ENCODE measurements at regions not wholly inside any gene's neighbourhood (a gene's known extent, or its start where the extent isn't known, plus 50 kb on each side); places are given as distances from the start of the nearest gene placed in this dataset.

- no peak overlapping the region for H3K4me3 ChIP-seq
- H3K4me1 ChIP-seq, result peaks cover 0 to 11% (median 4%) of the 10 kb centered on the region in 4 donors
- intact Hi-C loops (cut with DNase I; ENCODE audit: low total_unique reads), result no loop called here
- TF ChIP-seq, protein P1, sequence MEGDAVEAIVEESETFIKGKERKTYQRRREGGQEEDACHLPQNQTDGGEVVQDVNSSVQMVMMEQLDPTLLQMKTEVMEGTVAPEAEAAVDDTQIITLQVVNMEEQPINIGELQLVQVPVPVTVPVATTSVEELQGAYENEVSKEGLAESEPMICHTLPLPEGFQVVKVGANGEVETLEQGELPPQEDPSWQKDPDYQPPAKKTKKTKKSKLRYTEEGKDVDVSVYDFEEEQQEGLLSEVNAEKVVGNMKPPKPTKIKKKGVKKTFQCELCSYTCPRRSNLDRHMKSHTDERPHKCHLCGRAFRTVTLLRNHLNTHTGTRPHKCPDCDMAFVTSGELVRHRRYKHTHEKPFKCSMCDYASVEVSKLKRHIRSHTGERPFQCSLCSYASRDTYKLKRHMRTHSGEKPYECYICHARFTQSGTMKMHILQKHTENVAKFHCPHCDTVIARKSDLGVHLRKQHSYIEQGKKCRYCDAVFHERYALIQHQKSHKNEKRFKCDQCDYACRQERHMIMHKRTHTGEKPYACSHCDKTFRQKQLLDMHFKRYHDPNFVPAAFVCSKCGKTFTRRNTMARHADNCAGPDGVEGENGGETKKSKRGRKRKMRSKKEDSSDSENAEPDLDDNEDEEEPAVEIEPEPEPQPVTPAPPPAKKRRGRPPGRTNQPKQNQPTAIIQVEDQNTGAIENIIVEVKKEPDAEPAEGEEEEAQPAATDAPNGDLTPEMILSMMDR (IDR thresholded peaks at IDR 0.05), result no peak
- H3K27me3 ChIP-seq, result no peaks in the 10 kb centered on the region
- H3K9me3 ChIP-seq, result no peaks in the 10 kb centered on the region
- no peak for DNase-seq
- H3K27ac ChIP-seq, result no peak overlapping the region
- H3K36me3 ChIP-seq, result no peaks in the 10 kb centered on the region
These were observed 252.8 kb downstream of the PLK2 start for GRCh38 chr5:58207076-58207475.

- intact Hi-C loops (cut with DNase I; ENCODE audit: low total_unique reads), result no loop called here
- H3K36me3 ChIP-seq, result no peaks in the 10 kb centered on the region
- no peak for DNase-seq
- peaks cover 0 to 11% (median 4%) of the 10 kb centered on the region in 4 donors for H3K4me1 ChIP-seq
- peaks cover 0 to 4% (median 0%) of the 10 kb centered on the region in 3 donors for H3K9me3 ChIP-seq
- peak overlapping the region; percentile 46 to 59 for H3K27ac ChIP-seq
- no peak overlapping the region for H3K4me3 ChIP-seq
- TF ChIP-seq, protein P1 (IDR thresholded peaks at IDR 0.05), result no peak
- no peaks in the 10 kb centered on the region for H3K27me3 ChIP-seq
These were observed 254.9 kb downstream of the PLK2 start for GRCh38 chr5:58204966-58205365.

DNA sequence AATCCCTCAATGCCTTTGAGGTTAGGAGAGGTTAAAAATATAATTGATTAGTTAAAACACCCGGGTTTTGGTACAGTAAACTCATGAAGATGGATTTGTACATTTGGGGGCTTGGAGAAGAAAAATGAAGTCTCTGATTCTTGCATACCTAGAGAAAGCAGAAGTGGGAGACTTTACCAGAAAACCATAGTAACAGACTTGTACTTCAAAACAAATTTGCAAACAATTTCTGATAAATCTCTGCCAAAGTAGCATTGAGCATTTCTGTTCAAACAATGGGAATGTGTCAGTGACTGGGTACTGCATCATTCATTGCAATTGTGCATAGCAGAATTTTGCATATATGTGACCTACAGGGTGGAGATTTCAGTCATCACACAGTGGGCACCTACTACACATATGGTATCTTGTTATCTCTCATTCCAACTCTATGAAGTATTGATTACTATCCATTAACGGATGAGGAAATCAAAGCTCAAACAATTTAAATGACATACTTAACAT, 256.9 kb downstream of the PLK2 start:
- Histone ChIP-seq H3K27ac (no peak overlapping the region), H3K9me3 (peaks cover 0 to 4% (median 0%) of the 10 kb centered on the region in 3 donors), H3K4me3 (no peak overlapping the region), H3K36me3 (no peaks in the 10 kb centered on the region), H3K27me3 (no peaks in the 10 kb centered on the region), H3K4me1 (peaks cover 0 to 17% (median 4%) of the 10 kb centered on the region in 4 donors)
- no peak for DNase-seq
- intact Hi-C loops (cut with DNase I; ENCODE audit: low total_unique reads), result no loop called here
- TF ChIP-seq, protein P1 (IDR thresholded peaks at IDR 0.05), result no peak

DNA sequence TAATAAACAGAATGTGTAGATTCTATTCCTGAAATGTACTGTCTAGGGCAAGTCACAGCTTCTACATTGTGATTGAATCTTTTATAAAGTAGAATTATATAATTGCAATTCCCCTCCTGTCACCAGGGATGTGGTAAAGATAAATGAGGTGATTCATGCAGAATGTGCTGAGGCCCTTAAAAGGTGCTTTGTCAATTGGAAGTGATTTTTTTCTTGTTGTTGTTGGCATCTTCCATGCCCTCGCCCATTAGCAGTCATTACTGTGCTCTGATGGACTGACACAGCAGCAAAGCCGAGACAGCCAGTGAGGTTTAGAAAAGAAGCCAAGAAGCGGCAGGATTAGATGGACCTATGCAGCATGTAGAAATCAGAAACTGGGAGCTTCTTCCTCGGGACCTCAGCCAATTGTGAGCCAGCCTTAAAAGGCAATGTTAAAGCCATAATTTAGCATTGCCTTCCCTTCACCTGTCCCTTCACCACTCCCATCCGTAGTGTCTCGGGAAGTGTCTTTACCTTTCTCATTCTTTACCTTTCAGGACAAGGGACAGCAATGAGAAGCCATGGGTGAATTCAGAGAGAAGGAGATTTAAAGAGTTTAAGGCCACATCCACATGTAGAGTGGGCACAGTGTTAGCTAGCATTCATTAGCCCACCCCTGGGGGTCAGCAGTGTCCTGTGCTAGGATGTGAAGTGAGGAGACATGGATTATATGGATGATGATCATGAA, 257.8 kb downstream of the PLK2 start:
- Histone ChIP-seq H3K36me3 (no peaks in the 10 kb centered on the region), H3K4me1 (peaks cover 0 to 21% (median 4%) of the 10 kb centered on the region in 4 donors), H3K9me3 (peaks cover 0 to 4% (median 0%) of the 10 kb centered on the region in 3 donors), H3K27me3 (no peaks in the 10 kb centered on the region), H3K27ac (no peak overlapping the region), H3K4me3 (no peak overlapping the region)
- TF ChIP-seq, protein P1 (IDR thresholded peaks at IDR 0.05), result no peak
- no peak for DNase-seq
- intact Hi-C loops (cut with DNase I; ENCODE audit: low total_unique reads), result no loop called here

DNA sequence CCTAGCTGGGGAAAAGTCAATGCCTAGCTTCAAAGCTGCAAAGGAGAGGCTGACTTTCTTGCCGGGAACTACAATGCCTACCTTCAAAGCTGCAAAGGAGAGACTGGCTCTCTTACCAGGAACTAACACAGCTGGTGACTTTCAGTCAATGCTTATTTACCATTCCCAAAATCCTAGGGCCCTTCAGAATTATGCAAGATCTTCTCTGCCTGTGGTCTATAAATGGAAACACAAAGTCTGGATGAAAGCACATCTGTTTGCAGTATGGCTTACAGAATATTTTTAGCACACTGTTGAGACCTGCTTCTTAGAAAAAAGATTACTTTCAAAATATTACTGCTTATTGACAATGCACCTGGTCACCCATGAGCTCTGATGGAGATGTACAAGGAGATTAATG, 259.4 kb downstream of the PLK2 start:
- no peaks in the 10 kb centered on the region for H3K27me3 ChIP-seq
- intact Hi-C loops (cut with DNase I; ENCODE audit: low total_unique reads), result no loop called here
- no peak overlapping the region for H3K4me3 ChIP-seq
- H3K9me3 ChIP-seq, result peaks cover 0 to 4% (median 0%) of the 10 kb centered on the region in 3 donors
- peaks cover 0 to 21% (median 4%) of the 10 kb centered on the region in 4 donors for H3K4me1 ChIP-seq
- H3K36me3 ChIP-seq, result no peaks in the 10 kb centered on the region
- TF ChIP-seq, protein P1 (IDR thresholded peaks at IDR 0.05), result no peak
- DNase-seq, result no peak
- no peak overlapping the region for H3K27ac ChIP-seq

All from tibial artery (tissue), 4 donors.